Small intestine (tissue), 7 donors: ENCODE measurements at regions not wholly inside any gene's neighbourhood (a gene's known extent, or its start where the extent isn't known, plus 50 kb on each side); places are given as distances from the start of the nearest gene placed in this dataset.

Experiments used
- DNase-seq, 2 donors: peaks; one replicate each; pipeline versions ENCODE4 v3.0.0 to v3.0.0-alpha.2; 2013
- FAIRE-seq: peaks from 2 replicates; lab custom pipeline; 2012; peaks lifted over from hg19 to GRCh38; lab: Jason Lieb, UNC
- H3K27ac ChIP-seq, 3 donors: one replicate each; pipeline ENCODE4 v1.5.1; 2013; ENCODE audit warnings: low read length in 2 of 3, mild to moderate bottlenecking in 2 of 3, control low read depth in 1 of 3, inconsistent platforms in 1 of 3, low read depth in 1 of 3, moderate library complexity in 1 of 3
- H3K27me3 ChIP-seq, 3 donors: one replicate each; pipeline ENCODE4 v1.6.1; 2013; ENCODE audit warnings: low read length in 3 of 3, inconsistent platforms in 1 of 3; ENCODE audit not compliant: control insufficient read depth in 3 of 3, insufficient read depth in 3 of 3
- H3K36me3 ChIP-seq, 3 donors: one replicate each; pipeline ENCODE4 v1.6.1; 2013; ENCODE audit warnings: low read length in 3 of 3, inconsistent platforms in 1 of 3, low read depth in 1 of 3, mild to moderate bottlenecking in 1 of 3, moderate library complexity in 1 of 3; ENCODE audit not compliant: control insufficient read depth in 3 of 3, insufficient read depth in 2 of 3
- H3K4me1 ChIP-seq, 3 donors: one replicate each; pipeline ENCODE4 v1.6.1; 2013; ENCODE audit warnings: low read length in 2 of 3, inconsistent platforms in 1 of 3, low read depth in 1 of 3, mild to moderate bottlenecking in 1 of 3, moderate library complexity in 1 of 3; ENCODE audit not compliant: control insufficient read depth in 3 of 3, insufficient read depth in 2 of 3
- H3K4me3 ChIP-seq, 3 donors: one replicate each; pipeline ENCODE4 v1.5.1; 2013; ENCODE audit warnings: low read length in 3 of 3, control low read depth in 1 of 3, inconsistent platforms in 1 of 3, low read depth in 1 of 3, mild to moderate bottlenecking in 1 of 3, moderate library complexity in 1 of 3
- H3K9me3 ChIP-seq, 2 donors: one replicate each; pipeline ENCODE4 v1.6.1; 2013; ENCODE audit warnings: low read depth in 1 of 2, low read length in 1 of 2; ENCODE audit not compliant: control insufficient read depth in 2 of 2, insufficient read depth in 1 of 2
- WGBS, 3 donors: extraction: QIAGEN DNeasy Blood & Tissue Kit; methylation state at CpG; one replicate each; pipeline ENCODE4 v1.1.7; 2013; 5-methylcytosine and 5-hydroxymethylcytosine counted together
- donor health status: healthy with polysubstance abuse.
- donor health status: control.
- donor health status: control.
- donor health status: Bipolar disorder and iron deficiency.
- donor health status: healthy.

DNA sequence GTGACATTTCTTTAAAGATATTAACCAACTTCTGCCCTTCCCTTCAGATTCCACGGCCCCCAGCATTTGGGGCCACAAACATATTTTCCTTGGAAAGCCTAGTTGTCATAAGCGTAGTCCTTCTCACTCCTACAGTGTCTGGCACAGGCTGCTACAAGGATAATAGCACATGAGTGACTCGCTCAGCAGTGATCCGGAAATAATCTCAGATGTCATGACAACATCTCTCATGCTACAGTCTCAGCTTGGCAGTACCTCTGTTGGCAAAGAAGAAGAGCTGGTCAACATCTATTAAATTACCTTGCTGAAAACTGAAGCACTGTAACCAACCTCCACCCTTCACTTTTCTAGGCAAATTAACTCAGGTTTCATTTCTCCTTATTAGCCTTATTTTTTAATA lies 351.7 kb downstream of the RAD51AP2 start:
- WGBS, 3 donors, result 78 to 87% (median 84%) methylated on average over 4 of the region's 4 CpGs

GRCh38 chr2:17164550-17164949 lies 353.7 kb downstream of the RAD51AP2 start:
- Histone ChIP-seq H3K4me3 (no peak overlapping the region), H3K4me1 (no peaks in the 10 kb centered on the region), H3K27me3 (no peaks in the 10 kb centered on the region), H3K9me3 (no peaks in the 10 kb centered on the region), H3K27ac (no peak overlapping the region), H3K36me3 (no peaks in the 10 kb centered on the region)
- DNase-seq (no peak), FAIRE-seq (peak; percentile 36)
- 87 to 89% (median 88%) methylated on average over 1 of the region's 1 CpG for WGBS, 3 donors

More for the DNA sequence above, 351.7 kb downstream of the RAD51AP2 start:
- Histone ChIP-seq H3K4me1 (no peaks in the 10 kb centered on the region), H3K4me3 (no peak overlapping the region), H3K36me3 (no peaks in the 10 kb centered on the region), H3K27ac (no peak overlapping the region), H3K27me3 (no peaks in the 10 kb centered on the region), H3K9me3 (no peaks in the 10 kb centered on the region)
- DNase-seq (no peak), FAIRE-seq (no peak)

GRCh38 chr2:17163638-17164037 lies 354.6 kb downstream of the RAD51AP2 start:
- no peaks in the 10 kb centered on the region for H3K9me3 ChIP-seq
- FAIRE-seq (no peak), DNase-seq (no peak)
- H3K36me3 ChIP-seq, result no peaks in the 10 kb centered on the region
- H3K4me1 ChIP-seq, result no peaks in the 10 kb centered on the region
- H3K27ac ChIP-seq, result no peak overlapping the region
- WGBS, 3 donors, result 60 to 62% (median 61%) methylated on average over 2 of the region's 2 CpGs
- H3K4me3 ChIP-seq, result no peak overlapping the region
- no peaks in the 10 kb centered on the region for H3K27me3 ChIP-seq

GRCh38 chr2:17162713-17163112 lies 355.5 kb downstream of the RAD51AP2 start:
- no peak for DNase-seq
- H3K4me1 ChIP-seq, result no peaks in the 10 kb centered on the region
- no peak overlapping the region for H3K27ac ChIP-seq
- 50 to 57% (median 55%) methylated on average over 2 of the region's 2 CpGs for WGBS, 3 donors
- no peaks in the 10 kb centered on the region for H3K36me3 ChIP-seq
- H3K9me3 ChIP-seq, result no peaks in the 10 kb centered on the region
- no peak for FAIRE-seq
- H3K27me3 ChIP-seq, result no peaks in the 10 kb centered on the region
- no peak overlapping the region for H3K4me3 ChIP-seq

- no peak for DNase-seq
- Histone ChIP-seq H3K27ac (no peak overlapping the region), H3K4me3 (no peak overlapping the region), H3K4me1 (no peaks in the 10 kb centered on the region), H3K27me3 (no peaks in the 10 kb centered on the region), H3K9me3 (no peaks in the 10 kb centered on the region), H3K36me3 (no peaks in the 10 kb centered on the region)
- FAIRE-seq, result no peak
- 69 to 96% (median 75%) methylated on average over 1 of the region's 1 CpG for WGBS, 3 donors
Observed at GRCh38 chr2:17160594-17160993, 357.6 kb downstream of the RAD51AP2 start.

DNA sequence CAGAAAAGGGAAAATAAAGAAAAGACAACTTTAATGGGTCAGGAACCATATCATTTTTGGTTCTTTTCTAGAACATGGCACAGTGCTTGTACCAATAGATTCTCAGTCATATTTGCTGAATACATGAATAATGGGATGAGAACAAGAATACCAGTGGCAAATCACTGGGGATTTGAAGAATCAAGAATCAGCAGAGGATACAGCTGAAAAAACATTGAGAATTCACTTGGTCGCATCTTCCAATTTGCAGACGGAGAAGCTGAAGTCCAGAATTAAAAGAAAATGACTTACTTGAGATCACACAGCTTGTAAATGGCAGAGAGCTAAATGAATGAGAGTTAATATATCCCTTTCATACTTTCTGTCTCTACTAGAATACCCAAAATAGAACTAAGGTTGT lies 362.2 kb downstream of the RAD51AP2 start:
- H3K27me3 ChIP-seq, result no peaks in the 10 kb centered on the region
- DNase-seq, result no peak
- WGBS, 3 donors, result 74 to 92% (median 91%) methylated on average over 2 of the region's 2 CpGs
- no peaks in the 10 kb centered on the region for H3K4me1 ChIP-seq
- no peak for FAIRE-seq
- no peak overlapping the region for H3K27ac ChIP-seq
- no peak overlapping the region for H3K4me3 ChIP-seq
- no peaks in the 10 kb centered on the region for H3K9me3 ChIP-seq
- no peaks in the 10 kb centered on the region for H3K36me3 ChIP-seq

- Histone ChIP-seq H3K4me1 (no peaks in the 10 kb centered on the region), H3K27ac (no peak overlapping the region), H3K4me3 (no peak overlapping the region), H3K9me3 (no peaks in the 10 kb centered on the region), H3K36me3 (no peaks in the 10 kb centered on the region), H3K27me3 (no peaks in the 10 kb centered on the region)
- DNase-seq (no peak), FAIRE-seq (no peak)
- 74 to 82% (median 76%) methylated on average over 4 of the region's 4 CpGs for WGBS, 3 donors
Observed at GRCh38 chr2:17149945-17150344, 368.3 kb downstream of the RAD51AP2 start.

DNA sequence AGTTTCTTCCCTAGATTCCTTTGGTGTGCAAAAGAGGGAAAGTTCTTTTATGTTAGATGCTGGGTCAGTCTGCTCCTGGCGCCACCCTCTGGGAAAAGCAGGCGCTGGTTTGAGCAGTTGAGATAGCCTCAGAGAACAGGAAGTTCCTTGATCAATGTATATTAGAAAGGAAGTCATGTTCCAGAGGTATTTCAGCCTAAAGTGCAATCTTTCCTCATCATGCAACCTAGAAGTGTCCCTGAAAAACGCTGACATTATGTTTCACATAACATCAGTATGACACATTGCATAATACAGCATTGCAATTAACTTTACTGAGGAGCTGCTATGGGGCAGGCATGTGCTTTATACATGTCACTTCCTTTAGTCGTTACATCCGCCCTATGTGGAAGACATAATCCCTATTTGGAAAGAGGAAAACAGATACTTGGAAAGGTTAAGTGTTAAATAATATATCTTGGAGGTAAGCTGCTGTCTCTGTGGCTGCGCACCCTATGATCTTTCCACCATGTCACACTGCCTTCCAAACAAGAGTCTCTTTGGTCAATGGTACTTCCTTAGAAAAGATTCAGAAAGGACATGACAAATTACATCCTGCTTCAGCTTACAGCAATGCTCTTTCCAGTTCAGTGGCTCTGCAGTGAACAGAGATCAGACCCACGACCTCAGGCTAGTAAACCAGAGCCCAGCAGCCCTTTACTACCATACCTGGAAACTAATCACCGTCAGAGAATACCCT lies 369.7 kb downstream of the RAD51AP2 start:
- Histone ChIP-seq H3K27me3 (no peaks in the 10 kb centered on the region), H3K9me3 (no peaks in the 10 kb centered on the region), H3K4me3 (no peak overlapping the region), H3K36me3 (no peaks in the 10 kb centered on the region), H3K27ac (no peak overlapping the region), H3K4me1 (no peaks in the 10 kb centered on the region)
- FAIRE-seq, result no peak
- peak in 1 of 2 donors; percentile 20 for DNase-seq
- 50 to 52% (median 51%) methylated on average over 8 of the region's 8 CpGs for WGBS, 3 donors

- Histone ChIP-seq H3K4me3 (no peak overlapping the region), H3K9me3 (no peaks in the 10 kb centered on the region), H3K27me3 (no peaks in the 10 kb centered on the region), H3K27ac (no peak overlapping the region), H3K4me1 (no peaks in the 10 kb centered on the region), H3K36me3 (no peaks in the 10 kb centered on the region)
- FAIRE-seq (no peak), DNase-seq (no peak)
- 60 to 81% (median 79%) methylated on average over 1 of the region's 1 CpG for WGBS, 3 donors
Observed at GRCh38 chr2:17146358-17146757, 371.9 kb downstream of the RAD51AP2 start.
